Natural killer cell treated with Interleukin-12 subunit alpha and Interleukin-12 subunit beta and Interleukin-15 and Interleukin-18, amount 100 ng/mL, for 72 hours (primary cell): ENCODE measurements at regions not wholly inside any gene's neighbourhood (a gene's known extent, or its start where the extent isn't known, plus 50 kb on each side); places are given as distances from the start of the nearest gene placed in this dataset.

Experiments used
- ATAC-seq, 2 donors: fragments of 150-1000 bp; cut with Tn5 transposase in 1 of 2; sonication (Bioruptor Pico), chemical (Tn5 transposase) in 1 of 2; 2 replicates each; pipeline ENCODE4 v1.10.0; 2021
- DNase-seq: peaks from one replicate; pipeline ENCODE4 v3.0.0; 2022; ENCODE audit warnings: low spot score
- H3K27ac Mint-ChIP-seq, 2 donors: 1 replicate in 1 of 2; 2 replicates in 1 of 2; pipeline ENCODE4 v1.8.0; 2022; ENCODE audit warnings: mixed read lengths in 2 of 2, mild to moderate bottlenecking in 1 of 2, moderate library complexity in 1 of 2
- H3K27me3 Mint-ChIP-seq, 2 donors: 1 replicate in 1 of 2; 2 replicates in 1 of 2; pipeline ENCODE4 v1.8.0; 2022; ENCODE audit warnings: mixed read lengths in 2 of 2
- H3K36me3 Mint-ChIP-seq: one replicate; pipeline ENCODE4 v1.8.0; 2022; ENCODE audit warnings: mixed read lengths
- H3K4me1 Mint-ChIP-seq, 2 donors: 1 replicate in 1 of 2; 2 replicates in 1 of 2; pipeline ENCODE4 v1.8.0; 2022; ENCODE audit warnings: low read depth in 2 of 2, mixed read lengths in 2 of 2, mild to moderate bottlenecking in 1 of 2
- H3K4me3 Mint-ChIP-seq: one replicate; pipeline ENCODE4 v1.8.0; 2022; ENCODE audit warnings: mixed read lengths
- H3K9me3 Mint-ChIP-seq: 2 replicates; pipeline ENCODE4 v1.8.0; 2022; ENCODE audit warnings: mixed read lengths

- H3K27ac Mint-ChIP-seq: no peak overlapping the region
- ATAC-seq: no peak
- no peaks in the 10 kb centered on the region for H3K36me3 Mint-ChIP-seq
- no peak for DNase-seq
- H3K4me1 Mint-ChIP-seq: peaks cover 6 to 8% of the 10 kb centered on the region in 2 donors
- peaks cover 8 to 17% of the 10 kb centered on the region in 2 donors for H3K27me3 Mint-ChIP-seq
- H3K9me3 Mint-ChIP-seq: no peaks in the 10 kb centered on the region
- H3K4me3 Mint-ChIP-seq: no peak overlapping the region
Observed at GRCh38 chr3:176926688-176927087, 270.6 kb downstream of the TBL1XR1 start.

GRCh38 chr3:176926034-176926433 is 271.2 kb downstream of the TBL1XR1 start:
- Mint-ChIP-seq H3K27me3 (peaks cover 8 to 17% of the 10 kb centered on the region in 2 donors), H3K27ac (no peak overlapping the region), H3K9me3 (no peaks in the 10 kb centered on the region), H3K36me3 (no peaks in the 10 kb centered on the region), H3K4me1 (peaks cover 6 to 8% of the 10 kb centered on the region in 2 donors), H3K4me3 (no peak overlapping the region)
- DNase-seq: no peak
- no peak for ATAC-seq

GRCh38 chr3:176920766-176921160 is 276.5 kb downstream of the TBL1XR1 start:
- H3K36me3 Mint-ChIP-seq: no peaks in the 10 kb centered on the region
- H3K4me3 Mint-ChIP-seq: no peak overlapping the region
- no peak overlapping the region for H3K27ac Mint-ChIP-seq
- H3K4me1 Mint-ChIP-seq: no peaks in the 10 kb centered on the region
- H3K9me3 Mint-ChIP-seq: no peaks in the 10 kb centered on the region
- no peak for ATAC-seq
- peaks cover 0 to 15% of the 10 kb centered on the region in 2 donors for H3K27me3 Mint-ChIP-seq
- DNase-seq: no peak

- Mint-ChIP-seq H3K27me3 (peaks cover 0 to 15% of the 10 kb centered on the region in 2 donors), H3K4me3 (no peak overlapping the region), H3K36me3 (no peaks in the 10 kb centered on the region), H3K4me1 (no peaks in the 10 kb centered on the region), H3K27ac (no peak overlapping the region), H3K9me3 (no peaks in the 10 kb centered on the region)
- no peak for DNase-seq
- no peak for ATAC-seq
Observed at GRCh38 chr3:176919836-176920765, 277.2 kb downstream of the TBL1XR1 start.

GRCh38 chr3:176916777-176917176 is 280.5 kb downstream of the TBL1XR1 start:
- DNase-seq (no peak), ATAC-seq (no peak)
- Mint-ChIP-seq H3K36me3 (no peaks in the 10 kb centered on the region), H3K9me3 (no peaks in the 10 kb centered on the region), H3K27ac (no peak overlapping the region), H3K4me1 (no peaks in the 10 kb centered on the region), H3K4me3 (no peak overlapping the region), H3K27me3 (peaks cover 0 to 7% of the 10 kb centered on the region in 2 donors)

- Mint-ChIP-seq H3K27ac (no peak overlapping the region), H3K4me3 (no peak overlapping the region), H3K36me3 (no peaks in the 10 kb centered on the region), H3K27me3 (peaks cover 4 to 7% of the 10 kb centered on the region in 2 donors), H3K9me3 (no peaks in the 10 kb centered on the region), H3K4me1 (no peaks in the 10 kb centered on the region)
- ATAC-seq: no peak
- no peak for DNase-seq
Observed at GRCh38 chr3:176914764-176915163, 282.5 kb downstream of the TBL1XR1 start.

GRCh38 chr3:176911579-176911978 is 285.7 kb downstream of the TBL1XR1 start:
- no peaks in the 10 kb centered on the region for H3K4me1 Mint-ChIP-seq
- no peak overlapping the region for H3K4me3 Mint-ChIP-seq
- H3K27ac Mint-ChIP-seq: no peak overlapping the region
- H3K36me3 Mint-ChIP-seq: no peaks in the 10 kb centered on the region
- ATAC-seq (no peak), DNase-seq (no peak)
- no peaks in the 10 kb centered on the region for H3K9me3 Mint-ChIP-seq
- peaks cover 0 to 4% of the 10 kb centered on the region in 2 donors for H3K27me3 Mint-ChIP-seq

- Mint-ChIP-seq H3K36me3 (no peaks in the 10 kb centered on the region), H3K4me3 (no peak overlapping the region), H3K4me1 (no peaks in the 10 kb centered on the region), H3K27ac (no peak overlapping the region), H3K9me3 (no peaks in the 10 kb centered on the region), H3K27me3 (peaks cover 0 to 4% of the 10 kb centered on the region in 2 donors)
- no peak for DNase-seq
- no peak for ATAC-seq
Observed at GRCh38 chr3:176909044-176909443, 288.2 kb downstream of the TBL1XR1 start.

GRCh38 chr3:176906046-176906905 is 291.0 kb downstream of the TBL1XR1 start:
- no peak for ATAC-seq
- no peak for DNase-seq
- H3K9me3 Mint-ChIP-seq: no peaks in the 10 kb centered on the region
- H3K27me3 Mint-ChIP-seq: peaks cover 9% of the 10 kb centered on the region in 2 donors
- no peak overlapping the region for H3K27ac Mint-ChIP-seq
- no peak overlapping the region for H3K4me3 Mint-ChIP-seq
- no peaks in the 10 kb centered on the region for H3K4me1 Mint-ChIP-seq
- H3K36me3 Mint-ChIP-seq: no peaks in the 10 kb centered on the region

- ATAC-seq (no peak), DNase-seq (no peak)
- H3K27me3 Mint-ChIP-seq: peaks cover 6 to 13% of the 10 kb centered on the region in 2 donors
- no peaks in the 10 kb centered on the region for H3K36me3 Mint-ChIP-seq
- no peaks in the 10 kb centered on the region for H3K9me3 Mint-ChIP-seq
- H3K4me3 Mint-ChIP-seq: no peak overlapping the region
- H3K27ac Mint-ChIP-seq: no peak overlapping the region
- no peaks in the 10 kb centered on the region for H3K4me1 Mint-ChIP-seq
Observed at GRCh38 chr3:176905331-176905730, 292.0 kb downstream of the TBL1XR1 start.

GRCh38 chr3:176904506-176904905 is 292.8 kb downstream of the TBL1XR1 start:
- Mint-ChIP-seq H3K36me3 (no peaks in the 10 kb centered on the region), H3K9me3 (no peaks in the 10 kb centered on the region), H3K4me3 (no peak overlapping the region), H3K27ac (no peak overlapping the region), H3K27me3 (peaks cover 11 to 22% of the 10 kb centered on the region in 2 donors), H3K4me1 (no peaks in the 10 kb centered on the region)
- DNase-seq (no peak), ATAC-seq (no peak)

GRCh38 chr3:176896640-176897039 is 300.6 kb downstream of the TBL1XR1 start:
- Mint-ChIP-seq H3K4me3 (no peak overlapping the region), H3K27me3 (peaks cover 22 to 52% of the 10 kb centered on the region in 2 donors), H3K36me3 (no peaks in the 10 kb centered on the region), H3K9me3 (peaks cover 4% of the 10 kb centered on the region), H3K27ac (no peak overlapping the region), H3K4me1 (no peaks in the 10 kb centered on the region)
- ATAC-seq (no peak), DNase-seq (no peak)

GRCh38 chr3:176896165-176896564 is 301.1 kb downstream of the TBL1XR1 start:
- Mint-ChIP-seq H3K27me3 (peaks cover 19 to 48% of the 10 kb centered on the region in 2 donors), H3K4me1 (no peaks in the 10 kb centered on the region), H3K4me3 (no peak overlapping the region), H3K36me3 (no peaks in the 10 kb centered on the region), H3K27ac (no peak overlapping the region), H3K9me3 (peaks cover 4% of the 10 kb centered on the region)
- DNase-seq: no peak
- ATAC-seq: no peak

GRCh38 chr3:176879710-176880109 is 317.6 kb downstream of the TBL1XR1 start:
- ATAC-seq (no peak), DNase-seq (no peak)
- no peak overlapping the region for H3K4me3 Mint-ChIP-seq
- peaks cover 7% of the 10 kb centered on the region for H3K36me3 Mint-ChIP-seq
- peaks cover 6 to 26% of the 10 kb centered on the region in 2 donors for H3K27me3 Mint-ChIP-seq
- peaks cover 8% of the 10 kb centered on the region for H3K9me3 Mint-ChIP-seq
- no peaks in the 10 kb centered on the region for H3K4me1 Mint-ChIP-seq
- no peak overlapping the region for H3K27ac Mint-ChIP-seq
